GM18519 (cell line): ENCODE measurements at regions not wholly inside any gene's neighbourhood (a gene's known extent, or its start where the extent isn't known, plus 50 kb on each side); places are given as distances from the start of the nearest gene placed in this dataset.

Experiments used
- ATAC-seq: cut with Tn5 transposase; IDR thresholded peaks from one replicate; pipeline ENCODE4 v1.9.1; 2021; ENCODE audit warnings: mild to moderate bottlenecking, moderate library complexity; ENCODE audit not compliant: unreplicated experiment, low FRiP score

DNA sequence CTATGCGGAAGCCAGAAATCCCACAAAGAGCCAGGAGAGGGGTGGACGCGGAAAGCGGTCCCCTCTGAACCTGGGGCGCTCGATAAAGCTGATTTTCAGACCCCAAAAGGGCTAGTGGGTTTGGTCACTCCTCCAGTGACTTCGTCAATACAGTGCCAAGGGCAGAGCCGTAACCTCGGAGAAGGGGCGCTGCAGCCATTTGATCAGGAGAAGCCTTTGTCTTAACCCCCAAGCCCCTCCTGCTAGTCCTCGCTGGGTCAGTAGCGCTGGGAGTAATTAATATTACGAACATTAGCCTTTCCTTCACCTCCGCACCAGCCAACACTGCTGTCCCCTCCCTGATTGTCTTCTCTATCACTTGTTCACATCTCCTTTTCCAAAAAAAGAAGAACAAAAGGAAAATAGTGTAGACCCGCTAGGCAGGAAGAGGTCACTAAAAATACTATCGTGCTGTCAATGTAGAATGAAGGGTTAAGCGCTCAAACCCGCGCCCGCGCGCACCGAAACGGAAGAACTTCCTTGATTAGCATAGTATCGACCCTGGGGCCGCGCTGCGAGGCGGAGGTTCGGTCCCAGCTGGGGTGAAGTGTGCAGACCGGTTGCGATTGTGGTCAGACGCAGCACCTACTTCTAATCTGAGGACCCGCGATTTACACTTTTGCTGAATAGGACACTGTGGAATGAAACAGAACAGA is 63.2 kb upstream of the MAPRE2 start:
- peak; percentile 41 for ATAC-seq

DNA sequence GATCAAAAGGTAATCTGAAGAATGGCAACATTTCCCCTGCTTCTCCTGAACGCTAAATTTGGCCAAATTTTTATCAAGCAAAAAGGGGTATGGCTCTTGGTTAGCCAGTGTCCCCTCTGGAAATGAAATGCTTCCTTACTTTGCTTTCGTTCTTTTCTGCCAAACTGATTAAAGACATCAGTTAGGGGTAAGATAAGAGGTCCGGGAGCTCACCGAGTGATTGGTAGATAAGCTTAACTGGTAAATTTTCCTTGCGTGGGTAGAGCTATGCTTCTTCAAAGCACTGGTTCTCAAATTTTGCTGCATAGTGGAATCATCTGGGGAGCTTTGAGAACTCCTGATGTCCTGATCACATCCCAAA is 62.7 kb upstream of the MAPRE2 start:
- no peak for ATAC-seq

DNA sequence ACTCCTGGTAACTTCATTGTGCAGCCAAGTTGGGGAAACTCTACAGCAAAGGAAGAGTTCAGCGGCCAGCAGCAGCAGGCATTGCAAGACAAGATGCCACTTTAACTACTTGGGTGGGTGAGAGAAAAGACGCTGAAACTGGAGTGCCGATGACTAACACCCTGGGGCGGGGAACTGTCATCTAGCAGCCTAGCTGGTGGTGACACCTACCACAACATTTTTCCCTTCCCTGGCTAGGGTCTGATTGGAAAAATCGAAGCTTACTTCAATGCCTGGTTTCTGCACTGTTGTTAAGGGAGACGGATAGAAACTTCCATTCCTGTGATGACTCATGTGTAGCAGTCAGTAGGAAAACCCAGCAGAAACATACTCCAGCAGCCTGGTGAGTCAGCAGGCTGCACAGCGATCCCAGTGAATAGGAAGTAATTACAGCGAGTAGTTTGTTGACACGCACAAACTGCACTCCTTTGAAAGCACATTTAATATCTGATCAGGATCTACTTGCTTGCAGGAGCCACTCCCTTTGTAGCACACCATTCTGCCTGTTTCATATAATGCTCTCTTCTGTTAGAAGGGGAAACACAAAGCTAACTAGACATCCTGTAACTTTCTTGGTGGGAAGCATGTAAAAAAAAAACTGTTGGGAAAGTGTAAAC is 62.1 kb upstream of the MAPRE2 start:
- ATAC-seq: peak; percentile 37

DNA sequence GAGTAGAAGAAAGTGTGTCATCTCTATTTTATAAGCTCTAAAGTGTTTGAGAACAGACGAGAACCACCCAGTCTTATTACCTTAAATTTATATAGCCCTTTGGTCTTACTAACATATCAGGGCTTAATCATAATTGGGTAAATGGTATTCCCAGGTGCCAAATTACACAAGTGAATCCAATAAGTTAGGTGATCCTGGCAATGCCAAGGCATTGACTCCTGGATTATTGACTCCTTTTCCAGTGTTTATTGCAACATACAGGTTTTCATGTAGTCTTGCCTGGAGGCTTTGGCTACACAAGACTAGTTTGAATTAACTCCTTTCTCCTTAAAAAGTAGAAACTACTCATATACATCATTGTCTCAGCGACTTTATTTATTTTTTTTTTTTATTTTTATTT is 59.7 kb upstream of the MAPRE2 start:
- ATAC-seq: no peak

DNA sequence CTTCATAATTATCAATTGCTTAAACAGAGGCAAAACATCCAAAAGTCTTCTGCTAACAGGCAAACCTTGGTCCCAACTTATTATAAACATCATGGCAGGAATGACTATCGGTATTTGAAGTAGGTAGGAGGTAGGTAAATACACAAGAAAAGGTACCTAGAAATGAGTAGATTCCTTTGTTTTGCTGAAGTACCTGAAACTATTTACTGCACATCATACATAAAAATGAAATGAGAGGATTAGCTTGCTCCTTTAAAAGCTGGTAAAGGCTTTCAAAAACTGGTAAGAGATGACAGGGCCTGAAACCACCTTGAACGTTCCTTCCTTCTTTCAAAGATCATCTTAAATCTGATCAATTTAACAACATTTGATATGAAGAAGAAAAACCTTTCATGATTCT is 55.2 kb upstream of the MAPRE2 start:
- ATAC-seq: no peak

DNA sequence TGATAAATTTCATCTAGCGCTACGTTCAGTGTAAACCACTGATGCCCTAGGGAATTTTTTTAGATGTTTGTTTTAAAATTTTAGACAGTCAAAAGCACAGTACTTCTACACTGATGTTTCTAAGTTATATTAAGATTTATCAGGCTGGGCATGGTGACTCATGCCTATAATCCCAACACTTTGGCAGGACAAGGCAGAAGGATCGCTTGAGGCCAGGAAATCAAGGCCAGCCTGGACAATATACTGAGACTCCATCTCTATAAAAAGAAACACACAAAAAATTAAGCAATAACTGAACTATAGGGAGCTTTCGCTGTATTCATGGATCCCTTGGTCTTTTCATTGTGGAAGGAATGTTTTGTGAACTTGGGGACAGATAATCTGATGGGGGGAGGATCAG is 50.6 kb upstream of the MAPRE2 start:
- ATAC-seq: no peak

DNA sequence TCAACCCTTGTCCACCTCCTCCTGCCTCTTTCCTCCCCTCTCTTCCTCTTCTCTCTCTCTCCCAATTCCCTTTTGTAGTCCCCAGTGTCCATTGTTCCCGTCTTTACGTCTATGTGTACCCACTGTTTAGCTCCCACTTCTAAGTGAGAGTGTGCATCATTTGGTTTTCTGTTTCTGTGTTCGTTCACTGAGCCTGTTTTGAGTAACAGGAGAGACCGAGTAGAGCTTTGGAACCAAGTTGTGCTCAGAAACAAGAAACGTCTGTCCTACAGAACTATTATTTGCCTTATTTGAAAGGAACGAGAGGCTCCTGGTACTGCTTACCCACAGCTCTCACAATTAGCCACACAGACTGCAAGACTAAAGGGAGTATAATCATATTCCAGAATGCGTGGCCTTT is 50.1 kb upstream of the MAPRE2 start:
- ATAC-seq: no peak
